DND-41 (cell line): ENCODE measurements at regions not wholly inside any gene's neighbourhood (a gene's known extent, or its start where the extent isn't known, plus 50 kb on each side); places are given as distances from the start of the nearest gene placed in this dataset.

ENCODE experiments used
- EZH2 ChIP-seq: IDR thresholded peaks from 3 replicates; pipeline ENCODE4 v1.6.1; 2012; ENCODE audit warnings: borderline replicate concordance, low read depth, mild to moderate bottlenecking, moderate library complexity, low read length, inconsistent platforms; ENCODE audit not compliant: severe bottlenecking
- TF ChIP-seq, protein P1 (sequence below): IDR thresholded peaks from 2 replicates; pipeline ENCODE4 v1.5.1; 2012; ENCODE audit warnings: borderline replicate concordance, low read length, moderate library complexity, mild to moderate bottlenecking; ENCODE audit not compliant: poor library complexity, severe bottlenecking; ENCODE audit errors: extremely low read depth

DNA sequence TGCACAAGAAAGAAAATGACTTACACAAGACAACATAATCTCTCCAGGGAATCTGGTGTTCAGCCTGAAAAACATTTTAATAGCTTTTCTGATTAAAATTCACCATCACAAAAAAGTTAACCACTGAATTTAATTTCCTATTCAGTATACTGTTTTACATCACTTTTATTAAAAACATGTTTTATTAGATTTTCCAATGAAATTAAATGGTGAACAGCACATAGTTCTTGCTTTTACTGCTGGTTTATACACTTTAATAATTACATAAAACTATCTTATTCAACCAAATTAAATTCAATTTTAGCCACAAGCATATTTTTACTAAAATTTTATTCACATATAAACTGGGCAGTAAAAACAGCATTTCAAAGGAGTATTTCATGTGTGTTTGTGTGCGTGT lies 138.3 kb downstream of the NOL4 start:
- TF ChIP-seq, protein P1, sequence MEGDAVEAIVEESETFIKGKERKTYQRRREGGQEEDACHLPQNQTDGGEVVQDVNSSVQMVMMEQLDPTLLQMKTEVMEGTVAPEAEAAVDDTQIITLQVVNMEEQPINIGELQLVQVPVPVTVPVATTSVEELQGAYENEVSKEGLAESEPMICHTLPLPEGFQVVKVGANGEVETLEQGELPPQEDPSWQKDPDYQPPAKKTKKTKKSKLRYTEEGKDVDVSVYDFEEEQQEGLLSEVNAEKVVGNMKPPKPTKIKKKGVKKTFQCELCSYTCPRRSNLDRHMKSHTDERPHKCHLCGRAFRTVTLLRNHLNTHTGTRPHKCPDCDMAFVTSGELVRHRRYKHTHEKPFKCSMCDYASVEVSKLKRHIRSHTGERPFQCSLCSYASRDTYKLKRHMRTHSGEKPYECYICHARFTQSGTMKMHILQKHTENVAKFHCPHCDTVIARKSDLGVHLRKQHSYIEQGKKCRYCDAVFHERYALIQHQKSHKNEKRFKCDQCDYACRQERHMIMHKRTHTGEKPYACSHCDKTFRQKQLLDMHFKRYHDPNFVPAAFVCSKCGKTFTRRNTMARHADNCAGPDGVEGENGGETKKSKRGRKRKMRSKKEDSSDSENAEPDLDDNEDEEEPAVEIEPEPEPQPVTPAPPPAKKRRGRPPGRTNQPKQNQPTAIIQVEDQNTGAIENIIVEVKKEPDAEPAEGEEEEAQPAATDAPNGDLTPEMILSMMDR, result no peak
- no peak for TF ChIP-seq EZH2
